Testis (tissue), 2 donors: ENCODE measurements at regions not wholly inside any gene's neighbourhood (a gene's known extent, or its start where the extent isn't known, plus 50 kb on each side); places are given as distances from the start of the nearest gene placed in this dataset.

Experiments used
- CTCF ChIP-seq, 3 experiments: fragments of 450-650 bp in 2 of 3; fragments of 200-600 bp in 1 of 3; sonication (generic) in 1 of 3; IDR thresholded peaks; one replicate each; pipeline ENCODE4 v1.5.1; 2016 to 2019; ENCODE audit warnings: antibody characterized with exemption in 3 of 3, mild to moderate bottlenecking in 2 of 3, moderate library complexity in 1 of 3
- POLR2A ChIP-seq: fragments of 450-650 bp; IDR thresholded peaks from one replicate; pipeline ENCODE4 v1.6.1; 2017; ENCODE audit warnings: antibody characterized with exemption, mild to moderate bottlenecking, moderate library complexity

- TF ChIP-seq CTCF (IDR thresholded peaks at IDR 0.05) (no peak), POLR2A (no peak)
Observed at GRCh38 chr17:79552405-79552804, 58.4 kb downstream of the RBFOX3 start.
